ENCODE measurements at regions not wholly inside any gene's neighbourhood (a gene's known extent, or its start where the extent isn't known, plus 50 kb on each side); places are given as distances from the start of the nearest gene placed in this dataset.

GRCh38 chr11:134749040-134749839 is 337.2 kb upstream of the B3GAT1 start:
- Histone ChIP-seq H3K27ac (no peak overlapping the region), H3K36me3 (no peaks in the 10 kb centered on the region), H3K4me1 (no peaks in the 10 kb centered on the region), H3K9me3 (peaks cover 2% of the 10 kb centered on the region), H3K4me3 (no peak overlapping the region), H3K27me3 (no peaks in the 10 kb centered on the region)
- TF ChIP-seq CTCF (IDR thresholded peaks at IDR 0.05), result no peak
- no peak for DNase-seq
- ATAC-seq, result no peak
- intact Hi-C loops (cut with DNase I), result no loop called here

- Histone ChIP-seq H3K27me3 (no peaks in the 10 kb centered on the region), H3K4me1 (peaks cover 13% of the 10 kb centered on the region), H3K36me3 (no peaks in the 10 kb centered on the region), H3K9me3 (peaks cover 2% of the 10 kb centered on the region), H3K4me3 (no peak overlapping the region), H3K27ac (no peak overlapping the region)
- intact Hi-C loops (cut with DNase I), result no loop called here
- TF ChIP-seq CTCF (IDR thresholded peaks at IDR 0.05), result no peak
- DNase-seq (no peak), ATAC-seq (no peak)
Observed at GRCh38 chr11:134746609-134747008, 334.6 kb upstream of the B3GAT1 start.

- H3K4me3 ChIP-seq, result no peak overlapping the region
- intact Hi-C loops (cut with DNase I), result no loop called here
- H3K4me1 ChIP-seq, result peaks cover 13% of the 10 kb centered on the region
- no peak overlapping the region for H3K27ac ChIP-seq
- DNase-seq (no peak), ATAC-seq (no peak)
- no peaks in the 10 kb centered on the region for H3K36me3 ChIP-seq
- H3K9me3 ChIP-seq, result peaks cover 2% of the 10 kb centered on the region
- TF ChIP-seq CTCF (IDR thresholded peaks at IDR 0.05), result no peak
- no peaks in the 10 kb centered on the region for H3K27me3 ChIP-seq
Observed at GRCh38 chr11:134745456-134745855, 333.4 kb upstream of the B3GAT1 start.

GRCh38 chr11:134743820-134744195 is 331.8 kb upstream of the B3GAT1 start:
- intact Hi-C loops (cut with DNase I), result no loop called here
- TF ChIP-seq CTCF (IDR thresholded peaks at IDR 0.05), result no peak
- H3K27ac ChIP-seq, result no peak overlapping the region

GRCh38 chr11:134742956-134743819 is 331.1 kb upstream of the B3GAT1 start:
- Histone ChIP-seq H3K4me3 (no peak overlapping the region), H3K27ac (no peak overlapping the region), H3K27me3 (no peaks in the 10 kb centered on the region), H3K36me3 (no peaks in the 10 kb centered on the region), H3K9me3 (peaks cover under 1% of the 10 kb centered on the region), H3K4me1 (peaks cover 13% of the 10 kb centered on the region)
- ATAC-seq (no peak), DNase-seq (no peak)
- intact Hi-C loops (cut with DNase I), result no loop called here
- TF ChIP-seq CTCF (IDR thresholded peaks at IDR 0.05), result no peak

More at GRCh38 chr11:134743820-134744195, 331.8 kb upstream of the B3GAT1 start:
- no peak for DNase-seq
- peaks cover 13% of the 10 kb centered on the region for H3K4me1 ChIP-seq
- H3K9me3 ChIP-seq, result peaks cover 2% of the 10 kb centered on the region
- ATAC-seq, result no peak
- H3K27me3 ChIP-seq, result no peaks in the 10 kb centered on the region
- H3K4me3 ChIP-seq, result no peak overlapping the region
- H3K36me3 ChIP-seq, result no peaks in the 10 kb centered on the region

Measured in upper lobe of right lung (tissue), 1 donor.